ENCODE measurements at regions not wholly inside any gene's neighbourhood (a gene's known extent, or its start where the extent isn't known, plus 50 kb on each side); places are given as distances from the start of the nearest gene placed in this dataset.

DNA sequence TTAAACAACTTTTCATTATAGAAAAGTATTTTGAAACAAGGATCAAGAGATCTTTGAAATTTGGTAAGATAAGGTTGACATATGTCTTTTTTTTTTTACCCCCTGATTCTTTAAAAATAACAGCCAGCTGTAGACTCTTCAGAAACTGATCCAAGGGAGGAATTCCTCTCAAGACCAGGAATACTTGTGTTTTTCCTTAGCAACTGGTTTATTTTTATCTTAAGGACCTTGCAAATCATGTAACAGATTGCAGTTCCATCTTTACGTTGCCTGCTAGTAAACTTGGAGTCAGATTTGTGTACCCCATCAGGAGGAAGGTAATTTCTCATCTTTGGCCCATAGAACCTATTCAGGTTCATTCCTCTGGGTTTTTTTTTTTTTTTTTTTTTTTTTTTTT, 71.6 kb downstream of the BOLA3 start:
- H2BK12ac ChIP-seq (ENCODE audit: low read depth, low read length), result no peak overlapping the region
- no peaks in the 10 kb centered on the region for H3K23me2 ChIP-seq (ENCODE audit: low read depth, low read length)
- no peak overlapping the region for H2BK20ac ChIP-seq (ENCODE audit: low read length)
- H4K8ac ChIP-seq (ENCODE audit: extremely low read depth, insufficient read depth, low read length), result no peak overlapping the region
- H3K14ac ChIP-seq (ENCODE audit: insufficient read length), result no peak overlapping the region
- H3K18ac ChIP-seq (ENCODE audit: extremely low read depth, low read length), result no peak overlapping the region
- DNase-seq (ENCODE audit: low read depth in 1 of 2, low spot score in 2 of 2) (no peak), FAIRE-seq (no peak)
- H3K4me3 ChIP-seq (ENCODE audit: extremely low read depth in 1 of 4, insufficient read depth in 2 of 4, low read depth in 3 of 4, low read length in 4 of 4), result no peak overlapping the region
- H3K4ac ChIP-seq (replicated peaks; ENCODE audit: insufficient read length, low read depth, low read length), result no peak overlapping the region
- no peak overlapping the region for H3K56ac ChIP-seq (replicated peaks; ENCODE audit: insufficient read length, low read depth, low read length)
- H3K79me2 ChIP-seq (ENCODE audit: control insufficient read depth in 1 of 2, insufficient read depth in 2 of 2, low read length in 2 of 2), result peaks cover 0 to under 1% of the 10 kb centered on the region in 2 experiments; a peak in 2 of 4 replicates
- H4K20me1 ChIP-seq (replicated peaks in 1 of 2; ENCODE audit: control insufficient read depth in 1 of 2, insufficient read depth in 2 of 2, low read length in 2 of 2), result peaks cover 0 to 3% of the 10 kb centered on the region in 2 experiments
- no peak overlapping the region for H2BK15ac ChIP-seq (ENCODE audit: low read length)
- no peak for TF ChIP-seq RFX5 (IDR thresholded peaks at IDR 0.05; ENCODE audit: borderline replicate concordance, low read depth, low read length)
- no peaks in the 10 kb centered on the region for H3K27me3 ChIP-seq (replicated peaks in 1 of 4; ENCODE audit: control insufficient read depth in 3 of 4, extremely low read depth in 1 of 4, insufficient read depth in 3 of 4, low read length in 3 of 4)
- no peak overlapping the region for H2BK5ac ChIP-seq (ENCODE audit: low read depth, low read length)
- no peaks in the 10 kb centered on the region; the same call in 1 of the 2 replicates for H3K79me1 ChIP-seq (ENCODE audit: low read depth, low read length)
- H2AK5ac ChIP-seq (ENCODE audit: low read depth, low read length), result no peak overlapping the region
- no peaks in the 10 kb centered on the region for H3K9me3 ChIP-seq (ENCODE audit: insufficient read depth in 2 of 2, low read depth in 1 of 2, low read length in 1 of 2)
- peaks cover 0 to 1% (median 0%) of the 10 kb centered on the region in 4 experiments; a peak in 1 of 7 replicates for H3K4me1 ChIP-seq (replicated peaks in 1 of 4; ENCODE audit: control insufficient read depth in 3 of 4, insufficient read depth in 4 of 4, low read length in 3 of 4)
- H3K23ac ChIP-seq (ENCODE audit: insufficient read length), result no peak overlapping the region
- peaks cover 0 to 10% (median 2%) of the 10 kb centered on the region in 4 experiments; a peak in 3 of 8 replicates for H3K36me3 ChIP-seq (ENCODE audit: control insufficient read depth in 2 of 4, insufficient read depth in 4 of 4, low read length in 3 of 4)
- H4K5ac ChIP-seq (ENCODE audit: insufficient read length, low read depth, low read length), result no peak overlapping the region
- H3K9ac ChIP-seq (replicated peaks in 1 of 4; ENCODE audit: extremely low read depth in 1 of 4, low read depth in 3 of 4, low read length in 3 of 4), result no peak overlapping the region
- H2BK120ac ChIP-seq (replicated peaks; ENCODE audit: low read depth, low read length), result no peak overlapping the region
- no peak overlapping the region for H3K27ac ChIP-seq (ENCODE audit: low read depth, low read length)
- H2AFZ ChIP-seq (ENCODE audit: low read length), result no peak overlapping the region
- WGBS, 2 experiments (ENCODE audit: extremely low coverage in 1 of 2, insufficient coverage in 1 of 2, insufficient read length in 1 of 2, insufficient replicate concordance in 2 of 2, low coverage in 1 of 2, low lambda C conversion rate in 2 of 2, missing lambda C conversion rate in 1 of 2), result 95% methylated on average over 1 of the region's 1 CpG; no CpG with 5 or more reads in 1 of the 2 experiments
- H3K4me2 ChIP-seq (ENCODE audit: insufficient read depth in 1 of 2, low read depth in 2 of 2, low read length in 2 of 2), result no peak overlapping the region
- ChIA-PET POLR2A (ENCODE audit: partially characterized antibody) (interaction anchor here (0.6 kb wide), 1 partner anchor 13 kb away, joined by 3 read pairs; no protein-coding TSS in a partner anchor), CTCF (ENCODE audit: partially characterized antibody) (interaction anchor here (0.6 to 1.1 kb wide), 2 partner anchors 79 to 81 kb away, joined by 3 to 4 read pairs; no protein-coding TSS in a partner anchor)
- no peak overlapping the region for H4K91ac ChIP-seq (replicated peaks; ENCODE audit: insufficient read length, low read length)
